ENCODE measurements at regions not wholly inside any gene's neighbourhood (a gene's known extent, or its start where the extent isn't known, plus 50 kb on each side); places are given as distances from the start of the nearest gene placed in this dataset.
"Not testable (repeated sequence)": the region's sequence is repeated elsewhere in the genome, so short reads cannot be mapped to it uniquely, and the experiment has no call there.

DNA sequence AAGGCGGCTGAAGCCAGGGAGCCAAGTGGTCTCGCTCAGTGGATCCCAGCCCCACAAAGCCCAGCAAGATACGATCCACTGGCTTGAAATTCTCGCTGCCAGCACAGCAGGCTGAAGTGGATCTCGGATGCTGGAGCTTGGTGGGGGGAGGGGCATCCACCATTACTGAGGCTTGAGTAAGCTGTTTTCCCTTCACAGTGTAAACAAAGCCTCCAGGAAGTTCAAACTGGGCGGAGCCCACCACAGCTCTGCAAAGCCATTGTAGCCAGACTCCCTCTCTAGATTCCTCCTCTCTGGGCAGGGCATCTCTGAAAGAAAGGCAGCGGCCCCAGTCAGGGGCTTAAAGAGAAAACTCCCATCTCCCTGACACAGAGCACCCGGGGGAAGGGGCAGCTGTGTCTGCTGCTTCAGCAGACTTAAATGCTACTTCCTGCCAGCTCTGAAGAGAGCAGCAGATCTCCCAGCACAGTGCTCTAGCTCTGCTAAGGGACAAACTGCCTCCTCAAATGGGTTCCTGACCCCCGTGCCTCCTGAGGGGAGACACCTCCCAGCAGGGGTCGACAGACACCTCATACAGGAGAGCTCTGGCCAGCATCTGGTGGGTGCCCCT is 330.0 kb upstream of the TMEFF2 start:
- not testable (repeated sequence) for TF ChIP-seq NR2C1 (IDR thresholded peaks at IDR 0.05); RAD21 (IDR thresholded peaks at IDR 0.05; ENCODE audit: insufficient read depth, low read depth, low read length); EZH2 (IDR thresholded peaks at IDR 0.05; ENCODE audit: borderline replicate concordance, control insufficient read depth, low read depth, low read length); FOXK2 (IDR thresholded peaks at IDR 0.05)
- TF ChIP-seq, protein P1, sequence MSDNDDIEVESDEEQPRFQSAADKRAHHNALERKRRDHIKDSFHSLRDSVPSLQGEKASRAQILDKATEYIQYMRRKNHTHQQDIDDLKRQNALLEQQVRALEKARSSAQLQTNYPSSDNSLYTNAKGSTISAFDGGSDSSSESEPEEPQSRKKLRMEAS (IDR thresholded peaks at IDR 0.05; ENCODE audit: low read depth, low read length), result not testable (repeated sequence)
- TF ChIP-seq, protein P2, sequence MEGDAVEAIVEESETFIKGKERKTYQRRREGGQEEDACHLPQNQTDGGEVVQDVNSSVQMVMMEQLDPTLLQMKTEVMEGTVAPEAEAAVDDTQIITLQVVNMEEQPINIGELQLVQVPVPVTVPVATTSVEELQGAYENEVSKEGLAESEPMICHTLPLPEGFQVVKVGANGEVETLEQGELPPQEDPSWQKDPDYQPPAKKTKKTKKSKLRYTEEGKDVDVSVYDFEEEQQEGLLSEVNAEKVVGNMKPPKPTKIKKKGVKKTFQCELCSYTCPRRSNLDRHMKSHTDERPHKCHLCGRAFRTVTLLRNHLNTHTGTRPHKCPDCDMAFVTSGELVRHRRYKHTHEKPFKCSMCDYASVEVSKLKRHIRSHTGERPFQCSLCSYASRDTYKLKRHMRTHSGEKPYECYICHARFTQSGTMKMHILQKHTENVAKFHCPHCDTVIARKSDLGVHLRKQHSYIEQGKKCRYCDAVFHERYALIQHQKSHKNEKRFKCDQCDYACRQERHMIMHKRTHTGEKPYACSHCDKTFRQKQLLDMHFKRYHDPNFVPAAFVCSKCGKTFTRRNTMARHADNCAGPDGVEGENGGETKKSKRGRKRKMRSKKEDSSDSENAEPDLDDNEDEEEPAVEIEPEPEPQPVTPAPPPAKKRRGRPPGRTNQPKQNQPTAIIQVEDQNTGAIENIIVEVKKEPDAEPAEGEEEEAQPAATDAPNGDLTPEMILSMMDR (IDR thresholded peaks at IDR 0.05 in 2 of 3, conservative IDR thresholded peaks at IDR 0.05 in 1 of 3; ENCODE audit: control insufficient read depth in 2 of 3, extremely low read depth in 1 of 3, insufficient read depth in 1 of 3, low read depth in 3 of 3, low read length in 3 of 3), result not testable (repeated sequence)

All from GM12878 (cell line).